Activated T-helper 1 cell treated with Interleukin-2 at 50 U/mL for 16 hours (primary cell): ENCODE measurements at regions not wholly inside any gene's neighbourhood (a gene's known extent, or its start where the extent isn't known, plus 50 kb on each side); places are given as distances from the start of the nearest gene placed in this dataset.

Source experiments
- DNase-seq: peaks from one replicate; pipeline ENCODE4 v3.0.0-alpha.2; 2020; ENCODE audit warnings: low read depth

- DNase-seq, result no peak
Observed at GRCh38 chr5:2532809-2533208, 218.7 kb downstream of the IRX2 start.

- DNase-seq, result no peak
Observed at GRCh38 chr5:2531318-2531717, 220.2 kb downstream of the IRX2 start.

GRCh38 chr5:2530609-2531008 is 220.9 kb downstream of the IRX2 start:
- no peak for DNase-seq

- DNase-seq, result no peak
Observed at GRCh38 chr5:2529371-2530092, 221.9 kb downstream of the IRX2 start.

- DNase-seq, result no peak
Observed at GRCh38 chr5:2525351-2525750, 226.1 kb downstream of the IRX2 start.

- no peak for DNase-seq
Observed at GRCh38 chr5:2524620-2525019, 226.9 kb downstream of the IRX2 start.

GRCh38 chr5:2523180-2523579 is 228.3 kb downstream of the IRX2 start:
- DNase-seq, result no peak

GRCh38 chr5:2522372-2522771 is 229.1 kb downstream of the IRX2 start:
- DNase-seq, result no peak

GRCh38 chr5:2519153-2519552 is 232.3 kb downstream of the IRX2 start:
- no peak for DNase-seq

GRCh38 chr5:2517451-2517850 is 234.0 kb downstream of the IRX2 start:
- DNase-seq, result no peak

- no peak for DNase-seq
Observed at GRCh38 chr5:2515180-2515764, 236.2 kb downstream of the IRX2 start.

- no peak for DNase-seq
Observed at GRCh38 chr5:2514484-2514883, 237.0 kb downstream of the IRX2 start.

GRCh38 chr5:2511706-2512105 is 239.8 kb downstream of the IRX2 start:
- DNase-seq, result no peak

- no peak for DNase-seq
Observed at GRCh38 chr5:2511126-2511525, 240.4 kb downstream of the IRX2 start.

- DNase-seq, result no peak
Observed at GRCh38 chr5:2509527-2509926, 241.9 kb downstream of the IRX2 start.

- DNase-seq, result no peak
Observed at GRCh38 chr5:2508514-2508913, 243.0 kb downstream of the IRX2 start.

- DNase-seq, result no peak
Observed at GRCh38 chr5:2507611-2508010, 243.9 kb downstream of the IRX2 start.

GRCh38 chr5:2506603-2507002 is 244.9 kb downstream of the IRX2 start:
- DNase-seq, result no peak

GRCh38 chr5:2505217-2505616 is 246.3 kb downstream of the IRX2 start:
- no peak for DNase-seq

- DNase-seq, result no peak
Observed at GRCh38 chr5:2502970-2503594, 248.4 kb downstream of the IRX2 start.

GRCh38 chr5:2499917-2500316 is 251.6 kb downstream of the IRX2 start:
- no peak for DNase-seq

- no peak for DNase-seq
Observed at GRCh38 chr5:2496891-2497290, 254.6 kb downstream of the IRX2 start.

- DNase-seq, result no peak
Observed at GRCh38 chr5:2496126-2496525, 255.4 kb downstream of the IRX2 start.

GRCh38 chr5:2493356-2493755 is 258.1 kb downstream of the IRX2 start:
- no peak for DNase-seq
